HepG2 (cell line): ENCODE measurements at regions not wholly inside any gene's neighbourhood (a gene's known extent, or its start where the extent isn't known, plus 50 kb on each side); places are given as distances from the start of the nearest gene placed in this dataset.

Experiments
- ASH2L ChIP-seq: fragments of 300-600, 200-600 bp; sonication (generic); IDR thresholded peaks from 2 replicates; pipeline ENCODE4 v1.7.0; 2017; ENCODE audit warnings: low read depth, mild to moderate bottlenecking, moderate library complexity, mixed read lengths, low read length; ENCODE audit not compliant: insufficient read length
- FOXM1 ChIP-seq: sonication (generic); formaldehyde crosslinking; IDR thresholded peaks from 2 replicates; pipeline ENCODE4 v1.5.0; 2020; ENCODE audit warnings: missing genetic modification reagents
- MZF1 ChIP-seq: sonication (generic); formaldehyde crosslinking; IDR thresholded peaks from 2 replicates; pipeline ENCODE4 v1.8.1; 2023; ENCODE audit warnings: mild to moderate bottlenecking, missing genetic modification reagents, borderline replicate concordance
- ZNF629 ChIP-seq: sonication (generic); formaldehyde crosslinking; conservative IDR thresholded peaks from 2 replicates; pipeline ENCODE4 v1.5.0; 2020; ENCODE audit warnings: missing genetic modification reagents
- ZNF777 ChIP-seq: sonication (generic); formaldehyde crosslinking; IDR thresholded peaks from 2 replicates; pipeline ENCODE4 v1.4.0; 2020; ENCODE audit warnings: missing genetic modification reagents
- TF ChIP-seq, protein P1 (sequence below): sonication (generic); formaldehyde crosslinking; IDR thresholded peaks from 2 replicates; pipeline ENCODE4 v1.4.0; 2020; ENCODE audit warnings: missing genetic modification reagents
- TF ChIP-seq, protein P2 (sequence below): sonication (generic); formaldehyde crosslinking; IDR thresholded peaks from 2 replicates; pipeline ENCODE4 v1.5.0; 2020; ENCODE audit warnings: mild to moderate bottlenecking, missing genetic modification reagents, moderate library complexity
- TF ChIP-seq, protein P3 (sequence below): sonication (generic); formaldehyde crosslinking; IDR thresholded peaks from 2 replicates; pipeline ENCODE4 v1.5.1; 2020; ENCODE audit warnings: mild to moderate bottlenecking, missing genetic modification reagents, moderate library complexity
- TF ChIP-seq, protein P4 (sequence below): sonication (generic); formaldehyde crosslinking; IDR thresholded peaks from 2 replicates; pipeline ENCODE4 v1.8.0; 2022; ENCODE audit warnings: mild to moderate bottlenecking, missing genetic modification reagents, borderline replicate concordance

DNA sequence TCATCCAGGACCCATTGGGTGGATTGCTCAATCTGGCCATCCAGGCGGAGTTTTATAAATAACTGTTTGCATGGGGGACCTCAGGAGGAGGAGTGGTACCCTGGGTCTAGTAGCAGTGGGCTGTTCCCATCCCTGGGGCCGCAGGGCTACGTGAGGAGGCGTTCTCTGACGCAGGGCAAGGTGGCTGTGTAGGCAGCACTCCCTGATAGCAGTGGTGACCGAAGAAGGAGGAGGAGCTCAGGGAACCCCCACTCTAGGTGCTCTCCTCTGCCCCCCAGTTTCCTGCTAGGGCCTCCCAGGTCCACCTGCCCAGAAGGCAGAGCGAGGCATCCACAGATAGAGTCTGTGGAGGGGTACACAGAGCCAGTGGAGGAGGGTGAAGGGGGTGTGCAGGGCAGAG, 64.1 kb downstream of the CCNE1 start:
- TF ChIP-seq MZF1 (CRISPR knock-in tag) (no peak), ASH2L (no peak), FOXM1 (CRISPR knock-in tag) (no peak), ZNF777 (CRISPR knock-in tag) (no peak), ZNF629 (CRISPR knock-in tag) (no peak)
- TF ChIP-seq, protein P1, sequence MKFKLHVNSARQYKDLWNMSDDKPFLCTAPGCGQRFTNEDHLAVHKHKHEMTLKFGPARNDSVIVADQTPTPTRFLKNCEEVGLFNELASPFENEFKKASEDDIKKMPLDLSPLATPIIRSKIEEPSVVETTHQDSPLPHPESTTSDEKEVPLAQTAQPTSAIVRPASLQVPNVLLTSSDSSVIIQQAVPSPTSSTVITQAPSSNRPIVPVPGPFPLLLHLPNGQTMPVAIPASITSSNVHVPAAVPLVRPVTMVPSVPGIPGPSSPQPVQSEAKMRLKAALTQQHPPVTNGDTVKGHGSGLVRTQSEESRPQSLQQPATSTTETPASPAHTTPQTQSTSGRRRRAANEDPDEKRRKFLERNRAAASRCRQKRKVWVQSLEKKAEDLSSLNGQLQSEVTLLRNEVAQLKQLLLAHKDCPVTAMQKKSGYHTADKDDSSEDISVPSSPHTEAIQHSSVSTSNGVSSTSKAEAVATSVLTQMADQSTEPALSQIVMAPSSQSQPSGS (CRISPR knock-in tag) = no peak
- TF ChIP-seq, protein P2, sequence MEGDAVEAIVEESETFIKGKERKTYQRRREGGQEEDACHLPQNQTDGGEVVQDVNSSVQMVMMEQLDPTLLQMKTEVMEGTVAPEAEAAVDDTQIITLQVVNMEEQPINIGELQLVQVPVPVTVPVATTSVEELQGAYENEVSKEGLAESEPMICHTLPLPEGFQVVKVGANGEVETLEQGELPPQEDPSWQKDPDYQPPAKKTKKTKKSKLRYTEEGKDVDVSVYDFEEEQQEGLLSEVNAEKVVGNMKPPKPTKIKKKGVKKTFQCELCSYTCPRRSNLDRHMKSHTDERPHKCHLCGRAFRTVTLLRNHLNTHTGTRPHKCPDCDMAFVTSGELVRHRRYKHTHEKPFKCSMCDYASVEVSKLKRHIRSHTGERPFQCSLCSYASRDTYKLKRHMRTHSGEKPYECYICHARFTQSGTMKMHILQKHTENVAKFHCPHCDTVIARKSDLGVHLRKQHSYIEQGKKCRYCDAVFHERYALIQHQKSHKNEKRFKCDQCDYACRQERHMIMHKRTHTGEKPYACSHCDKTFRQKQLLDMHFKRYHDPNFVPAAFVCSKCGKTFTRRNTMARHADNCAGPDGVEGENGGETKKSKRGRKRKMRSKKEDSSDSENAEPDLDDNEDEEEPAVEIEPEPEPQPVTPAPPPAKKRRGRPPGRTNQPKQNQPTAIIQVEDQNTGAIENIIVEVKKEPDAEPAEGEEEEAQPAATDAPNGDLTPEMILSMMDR (CRISPR knock-in tag) = no peak
- TF ChIP-seq, protein P3, sequence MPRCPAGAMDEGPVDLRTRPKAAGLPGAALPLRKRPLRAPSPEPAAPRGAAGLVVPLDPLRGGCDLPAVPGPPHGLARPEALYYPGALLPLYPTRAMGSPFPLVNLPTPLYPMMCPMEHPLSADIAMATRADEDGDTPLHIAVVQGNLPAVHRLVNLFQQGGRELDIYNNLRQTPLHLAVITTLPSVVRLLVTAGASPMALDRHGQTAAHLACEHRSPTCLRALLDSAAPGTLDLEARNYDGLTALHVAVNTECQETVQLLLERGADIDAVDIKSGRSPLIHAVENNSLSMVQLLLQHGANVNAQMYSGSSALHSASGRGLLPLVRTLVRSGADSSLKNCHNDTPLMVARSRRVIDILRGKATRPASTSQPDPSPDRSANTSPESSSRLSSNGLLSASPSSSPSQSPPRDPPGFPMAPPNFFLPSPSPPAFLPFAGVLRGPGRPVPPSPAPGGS (CRISPR knock-in tag) = no peak
- TF ChIP-seq, protein P4, sequence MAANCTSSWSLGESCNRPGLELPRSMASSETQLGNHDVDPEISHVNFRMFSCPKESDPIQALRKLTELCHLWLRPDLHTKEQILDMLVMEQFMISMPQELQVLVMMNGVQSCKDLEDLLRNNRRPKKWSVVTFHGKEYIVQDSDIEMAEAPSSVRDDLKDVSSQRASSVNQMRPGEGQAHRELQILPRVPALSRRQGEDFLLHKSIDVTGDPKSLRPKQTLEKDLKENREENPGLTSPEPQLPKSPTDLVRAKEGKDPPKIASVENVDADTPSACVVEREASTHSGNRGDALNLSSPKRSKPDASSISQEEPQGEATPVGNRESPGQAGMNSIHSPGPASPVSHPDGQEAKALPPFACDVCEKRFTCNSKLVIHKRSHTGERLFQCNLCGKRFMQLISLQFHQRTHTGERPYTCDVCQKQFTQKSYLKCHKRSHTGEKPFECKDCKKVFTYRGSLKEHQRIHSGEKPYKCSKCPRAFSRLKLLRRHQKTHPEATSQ (CRISPR knock-in tag) = no peak
